Ecto neural progenitor cell (in vitro differentiated cells): ENCODE measurements at regions not wholly inside any gene's neighbourhood (a gene's known extent, or its start where the extent isn't known, plus 50 kb on each side); places are given as distances from the start of the nearest gene placed in this dataset.
"Not testable (repeated sequence)": the region's sequence is repeated elsewhere in the genome, so short reads cannot be mapped to it uniquely, and the experiment has no call there.

ENCODE experiments used
- DNase-seq: peaks from one replicate; pipeline ENCODE4 v3.0.0-alpha.2; 2018; ENCODE audit warnings: low spot score

GRCh38 chr5:60066502-60066901, 173.0 kb upstream of the PDE4D start:
- DNase-seq, result no peak

- no peak for DNase-seq
Observed at GRCh38 chr5:60060389-60060788, 166.9 kb upstream of the PDE4D start.

DNA sequence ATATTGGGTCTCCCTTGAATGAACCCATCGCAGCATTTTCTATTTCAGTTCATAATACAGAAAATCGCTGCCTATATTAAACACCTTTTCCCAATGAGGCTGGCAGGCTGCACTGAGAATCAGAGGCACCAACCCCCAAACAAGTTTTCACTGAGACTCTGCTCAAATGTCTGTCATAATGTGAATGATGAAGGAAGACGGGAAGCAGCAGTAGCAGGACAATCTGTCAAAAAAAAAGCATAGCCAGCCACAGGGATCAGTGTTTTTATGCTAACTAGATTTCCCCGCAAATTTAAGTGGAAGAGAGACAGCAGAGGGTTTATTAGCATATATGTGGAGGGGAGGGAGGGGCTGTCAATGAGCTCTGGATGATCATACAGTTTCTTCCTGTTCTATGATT, 162.7 kb upstream of the PDE4D start:
- no peak for DNase-seq

- DNase-seq, result no peak
Observed at GRCh38 chr5:60055168-60055567, 161.6 kb upstream of the PDE4D start.

- not testable (repeated sequence) for DNase-seq
Observed at GRCh38 chr5:60041996-60042664, 148.6 kb upstream of the PDE4D start.

- DNase-seq, result not testable (repeated sequence)
Observed at GRCh38 chr5:60041508-60041907, 148.0 kb upstream of the PDE4D start.

GRCh38 chr5:60036192-60036938, 142.8 kb upstream of the PDE4D start:
- no peak for DNase-seq

- no peak for DNase-seq
Observed at GRCh38 chr5:60026161-60026560, 132.6 kb upstream of the PDE4D start.

DNA sequence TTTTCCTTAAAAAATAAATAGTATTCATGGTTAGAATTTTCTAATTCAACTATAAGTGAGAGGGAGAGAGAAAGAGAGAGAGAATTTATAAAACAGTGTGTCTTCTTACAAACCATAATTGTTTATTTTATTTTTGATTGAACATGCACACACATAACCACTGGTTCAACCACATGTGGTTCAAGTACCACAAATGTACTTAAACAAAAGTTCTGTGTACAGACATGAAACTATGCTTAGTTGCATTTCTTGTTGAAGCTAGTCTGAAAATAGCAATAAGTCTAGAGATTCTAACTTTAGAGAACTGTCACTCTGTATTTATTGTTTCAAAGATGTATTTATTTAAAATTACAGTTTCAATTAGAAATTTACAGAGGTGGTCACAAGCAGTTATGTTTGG, 130.6 kb upstream of the PDE4D start:
- DNase-seq, result no peak

DNA sequence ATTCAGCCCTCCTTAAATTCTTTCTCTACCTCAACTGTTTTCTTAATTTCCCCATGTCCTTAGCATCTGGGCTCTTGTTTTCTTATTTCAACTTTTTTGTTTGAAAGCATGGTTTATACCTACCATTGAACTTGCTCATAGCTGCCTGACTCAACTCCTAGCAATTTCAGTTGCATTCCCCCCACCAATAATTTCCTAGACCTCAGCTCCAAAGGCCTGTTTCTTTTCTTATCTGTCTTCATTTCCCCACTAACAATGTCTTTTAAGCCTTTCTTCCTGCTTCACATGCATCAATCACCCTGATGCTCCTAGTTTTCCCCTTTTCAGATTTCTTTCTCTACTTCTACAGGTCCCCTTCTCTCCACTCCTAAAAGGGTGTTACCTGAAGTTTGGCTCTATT, 129.7 kb upstream of the PDE4D start:
- no peak for DNase-seq

GRCh38 chr5:60020457-60020856, 126.9 kb upstream of the PDE4D start:
- no peak for DNase-seq

DNA sequence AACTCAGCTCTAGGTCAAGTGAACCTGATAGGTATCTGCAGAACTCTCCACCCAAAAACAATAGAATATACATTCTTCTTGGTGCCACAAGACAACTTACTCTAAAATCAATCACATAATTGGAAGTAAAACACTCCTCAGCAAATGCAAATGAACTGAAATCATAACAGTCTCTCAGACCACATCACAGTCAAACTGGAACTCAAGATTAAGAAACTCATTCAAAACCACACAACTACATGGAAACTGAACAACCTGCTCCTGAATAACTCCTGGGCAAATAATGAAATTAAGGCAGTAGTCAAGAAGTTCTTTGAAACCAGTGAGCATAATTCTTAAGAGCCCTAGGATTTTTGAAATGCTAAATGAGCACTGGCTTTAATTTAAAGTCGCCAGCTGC, 125.4 kb upstream of the PDE4D start:
- not testable (repeated sequence) for DNase-seq

- no peak for DNase-seq
Observed at GRCh38 chr5:60018091-60018490, 124.6 kb upstream of the PDE4D start.

DNA sequence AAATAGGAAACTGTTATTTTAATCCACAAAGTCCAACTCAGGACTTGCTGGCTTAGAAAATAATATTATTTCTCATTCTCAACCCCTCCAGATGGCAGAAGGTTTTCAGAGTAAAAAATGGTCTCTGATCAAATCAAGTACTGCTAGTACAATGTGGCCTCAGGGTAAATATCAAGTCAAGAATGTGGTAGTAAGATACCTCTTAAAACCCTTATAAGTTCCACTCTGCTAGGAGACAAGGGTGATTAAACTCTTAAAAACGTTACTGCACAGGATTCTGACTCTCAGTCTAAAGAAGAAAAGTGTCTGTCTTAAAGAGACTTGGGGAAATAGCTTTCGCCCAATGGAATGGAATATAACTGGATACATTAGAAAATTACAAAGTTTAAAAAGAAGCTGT, 120.8 kb upstream of the PDE4D start:
- no peak for DNase-seq

- no peak for DNase-seq
Observed at GRCh38 chr5:60010853-60011252, 117.3 kb upstream of the PDE4D start.

DNA sequence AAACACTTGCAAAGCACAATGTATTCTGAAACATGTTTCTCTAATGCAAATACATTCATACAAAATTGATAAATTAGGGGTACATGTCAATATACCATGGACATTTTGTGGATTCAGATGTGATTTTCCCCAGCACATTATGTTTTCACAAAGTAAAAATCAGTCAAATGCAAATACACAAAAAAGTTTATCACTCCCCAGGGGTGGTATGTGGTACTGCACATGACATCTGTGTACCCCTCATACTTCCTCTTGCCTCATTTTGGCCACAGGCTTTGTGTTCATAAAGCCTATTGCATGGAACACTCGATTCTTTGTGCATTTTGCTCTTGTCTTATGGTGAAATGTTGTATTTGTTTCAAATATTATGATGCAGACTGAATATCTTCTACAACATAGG, 116.8 kb upstream of the PDE4D start:
- DNase-seq, result no peak

GRCh38 chr5:60007729-60008128, 114.2 kb upstream of the PDE4D start:
- no peak for DNase-seq

DNA sequence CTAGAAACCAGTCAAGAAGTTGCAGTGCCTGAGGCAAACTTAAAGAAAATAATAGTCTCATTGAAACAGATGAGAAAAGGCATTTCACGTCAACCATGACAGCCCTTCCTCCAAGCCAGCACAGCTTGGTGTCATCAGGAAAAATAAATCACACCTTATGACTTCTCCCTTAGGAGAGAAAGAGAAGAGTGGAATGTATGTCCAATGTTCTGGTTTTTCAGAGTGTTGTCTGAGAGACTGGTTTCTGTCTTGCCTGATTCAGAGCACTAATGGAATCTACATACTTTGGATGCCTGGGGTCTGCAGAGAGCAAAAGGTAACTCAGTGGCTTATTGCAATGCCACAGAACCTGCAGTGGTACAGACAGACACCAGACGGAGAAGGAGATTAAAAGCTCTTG, 105.5 kb upstream of the PDE4D start:
- DNase-seq, result no peak

GRCh38 chr5:59992206-59992605, 98.7 kb upstream of the PDE4D start:
- no peak for DNase-seq

GRCh38 chr5:59988396-59988795, 94.9 kb upstream of the PDE4D start:
- no peak for DNase-seq

- no peak for DNase-seq
Observed at GRCh38 chr5:59976342-59976741, 82.8 kb upstream of the PDE4D start.

DNA sequence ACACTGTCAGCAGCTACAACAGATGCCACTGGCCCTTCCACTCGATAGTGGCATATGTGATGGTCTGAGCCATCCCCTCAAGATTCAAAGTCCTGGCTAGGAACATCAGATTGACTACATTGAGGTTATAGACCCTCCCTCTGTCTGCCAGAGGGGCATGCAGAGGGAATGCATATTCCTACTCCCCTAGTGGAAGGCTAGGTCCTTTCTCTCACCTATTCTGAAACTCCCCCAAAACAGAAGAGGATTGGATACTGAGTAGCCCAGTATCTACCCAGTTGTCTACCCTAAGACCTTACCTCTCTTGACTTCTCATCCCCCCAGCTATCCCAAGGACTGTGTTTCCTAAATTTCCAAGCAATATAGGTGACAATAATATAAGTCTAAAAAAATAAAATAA, 78.5 kb upstream of the PDE4D start:
- no peak for DNase-seq

DNA sequence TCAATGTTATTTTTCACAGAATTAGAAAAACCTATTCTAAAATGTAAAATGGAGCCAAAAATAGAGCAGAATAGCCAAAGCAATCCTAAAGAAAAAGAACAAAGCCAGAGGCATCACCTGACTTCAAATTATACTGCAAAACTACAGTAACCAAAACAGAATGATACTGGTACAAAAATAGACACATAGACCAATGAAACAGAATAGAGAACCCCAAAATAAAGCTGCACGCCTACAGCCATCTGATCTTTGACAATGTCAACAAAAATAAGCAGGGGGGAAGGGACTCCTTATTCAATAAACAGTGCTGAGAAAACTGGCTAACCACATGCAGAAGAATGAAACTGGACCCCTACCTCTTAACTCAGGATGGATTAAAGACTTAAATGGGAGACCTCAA, 65.8 kb upstream of the PDE4D start:
- no peak for DNase-seq
